GM18507 (cell line): ENCODE measurements at regions not wholly inside any gene's neighbourhood (a gene's known extent, or its start where the extent isn't known, plus 50 kb on each side); places are given as distances from the start of the nearest gene placed in this dataset.
"Not testable (repeated sequence)": the region's sequence is repeated elsewhere in the genome, so short reads cannot be mapped to it uniquely, and the experiment has no call there.

Experiments
- DNase-seq: peaks from one replicate; pipeline ENCODE4 v3.0.0; 2011; ENCODE audit warnings: low read depth; ENCODE audit not compliant: insufficient read length; ENCODE audit errors: extremely low spot score
- FAIRE-seq: peaks from 2 replicates; lab custom pipeline; 2011; peaks lifted over from hg19 to GRCh38; lab: Jason Lieb, UNC

- not testable (repeated sequence) for DNase-seq, FAIRE-seq
Measured at GRCh38 chr3:130151555-130151954, 69.9 kb downstream of the ALG1L2 start.

GRCh38 chr3:130153247-130153646 lies 71.6 kb downstream of the ALG1L2 start:
- not testable (repeated sequence) for DNase-seq, FAIRE-seq

GRCh38 chr3:130155464-130155863 lies 73.8 kb downstream of the ALG1L2 start:
- not testable (repeated sequence) for DNase-seq, FAIRE-seq

- not testable (repeated sequence) for FAIRE-seq, DNase-seq
Measured at GRCh38 chr3:130166856-130167255, 85.2 kb downstream of the ALG1L2 start.

- DNase-seq = peak; percentile 8
- not testable (repeated sequence) for FAIRE-seq
Measured at GRCh38 chr3:130175195-130175594, 93.6 kb downstream of the ALG1L2 start.

GRCh38 chr3:130176476-130177256 lies 95.0 kb downstream of the ALG1L2 start:
- not testable (repeated sequence) for DNase-seq, FAIRE-seq

GRCh38 chr3:130178835-130179234 lies 97.2 kb downstream of the ALG1L2 start:
- not testable (repeated sequence) for FAIRE-seq, DNase-seq

- FAIRE-seq, DNase-seq: not testable (repeated sequence)
Measured at GRCh38 chr3:130179353-130179970, 97.8 kb downstream of the ALG1L2 start.

- not testable (repeated sequence) for FAIRE-seq, DNase-seq
Measured at GRCh38 chr3:130182475-130182874, 100.8 kb downstream of the ALG1L2 start.

GRCh38 chr3:130183689-130184088 lies 102.1 kb downstream of the ALG1L2 start:
- DNase-seq, FAIRE-seq: not testable (repeated sequence)

GRCh38 chr3:130184152-130185024 lies 102.8 kb downstream of the ALG1L2 start:
- DNase-seq, FAIRE-seq: not testable (repeated sequence)

GRCh38 chr3:130201272-130201671 lies 119.6 kb downstream of the ALG1L2 start:
- DNase-seq, FAIRE-seq: not testable (repeated sequence)

- not testable (repeated sequence) for DNase-seq, FAIRE-seq
Measured at GRCh38 chr3:130203633-130204032, 122.0 kb downstream of the ALG1L2 start.

- DNase-seq (no peak), FAIRE-seq (no peak)
Measured at GRCh38 chr3:130227540-130227939, 117.9 kb upstream of the COL6A5 start.

GRCh38 chr3:130242850-130243569 lies 102.5 kb upstream of the COL6A5 start:
- FAIRE-seq (no peak), DNase-seq (no peak)

GRCh38 chr3:130243808-130244207 lies 101.7 kb upstream of the COL6A5 start:
- no peak for DNase-seq
- FAIRE-seq = no peak

GRCh38 chr3:130250982-130251381 lies 94.5 kb upstream of the COL6A5 start:
- no peak for FAIRE-seq
- DNase-seq = no peak

GRCh38 chr3:130255442-130255841 lies 90.0 kb upstream of the COL6A5 start:
- FAIRE-seq = no peak
- no peak for DNase-seq

GRCh38 chr3:130256821-130257340 lies 88.6 kb upstream of the COL6A5 start:
- DNase-seq (no peak), FAIRE-seq (no peak)
